ENCODE measurements at regions not wholly inside any gene's neighbourhood (a gene's known extent, or its start where the extent isn't known, plus 50 kb on each side); places are given as distances from the start of the nearest gene placed in this dataset.

DNA sequence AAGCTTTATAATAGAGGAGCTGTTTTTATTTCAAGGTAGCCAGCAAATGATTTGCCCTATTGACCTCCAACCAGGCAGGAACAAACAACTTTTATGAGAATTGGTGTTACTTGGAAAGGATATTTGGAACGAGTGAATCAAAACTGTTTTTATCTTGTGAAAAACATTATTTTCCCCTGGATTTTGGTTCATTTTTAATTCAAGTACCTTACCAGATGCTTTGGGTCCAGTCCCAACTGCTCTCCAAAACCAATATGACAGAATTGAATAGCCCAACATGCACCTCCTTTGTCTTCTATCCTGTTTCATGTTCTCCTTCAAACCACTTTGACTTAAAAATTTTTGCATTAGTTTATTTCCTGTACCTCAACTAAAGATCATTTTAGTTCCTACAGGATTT is 178.6 kb upstream of the RBMS1 start (continued):
- TF ChIP-seq, protein P1, sequence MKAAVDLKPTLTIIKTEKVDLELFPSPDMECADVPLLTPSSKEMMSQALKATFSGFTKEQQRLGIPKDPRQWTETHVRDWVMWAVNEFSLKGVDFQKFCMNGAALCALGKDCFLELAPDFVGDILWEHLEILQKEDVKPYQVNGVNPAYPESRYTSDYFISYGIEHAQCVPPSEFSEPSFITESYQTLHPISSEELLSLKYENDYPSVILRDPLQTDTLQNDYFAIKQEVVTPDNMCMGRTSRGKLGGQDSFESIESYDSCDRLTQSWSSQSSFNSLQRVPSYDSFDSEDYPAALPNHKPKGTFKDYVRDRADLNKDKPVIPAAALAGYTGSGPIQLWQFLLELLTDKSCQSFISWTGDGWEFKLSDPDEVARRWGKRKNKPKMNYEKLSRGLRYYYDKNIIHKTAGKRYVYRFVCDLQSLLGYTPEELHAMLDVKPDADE (IDR thresholded peaks at IDR 0.05): no peak

DNA sequence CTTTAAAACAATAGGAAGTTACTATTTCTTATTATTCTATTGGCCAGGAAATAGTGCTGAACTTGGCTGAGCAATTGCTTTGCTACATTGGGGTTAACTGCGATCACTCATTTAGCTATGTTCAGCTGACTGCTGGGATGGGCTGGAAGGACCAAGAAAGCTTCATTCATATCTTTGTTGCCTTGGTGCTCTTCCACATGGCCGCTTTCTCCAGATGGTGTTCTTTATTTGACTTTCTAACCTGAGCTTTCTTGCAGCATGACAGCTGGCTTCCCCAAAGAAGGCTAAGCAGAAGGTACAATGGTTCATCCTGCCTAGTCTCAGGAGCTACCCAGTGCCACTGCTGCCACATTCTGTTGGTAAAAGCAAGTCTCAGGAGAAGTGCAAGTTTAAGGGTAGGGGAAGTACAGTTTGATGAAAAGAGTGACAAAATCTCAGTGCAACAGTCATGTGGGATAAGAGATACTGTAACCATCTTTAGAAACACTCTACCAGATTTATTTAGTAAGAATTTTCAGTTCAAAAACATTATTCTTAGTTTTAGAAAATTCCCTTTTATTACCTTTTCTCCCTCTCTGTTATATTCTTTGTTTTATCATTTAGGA is 180.6 kb upstream of the RBMS1 start:
- Histone ChIP-seq H3K27ac (ENCODE audit: low read depth) (no peak overlapping the region), H3K27me3 (ENCODE audit: insufficient read depth) (no peaks in the 10 kb centered on the region), H3K36me3 (ENCODE audit: insufficient read depth) (no peaks in the 10 kb centered on the region), H3F3A (replicated peaks; ENCODE audit: low read depth) (no peaks in the 10 kb centered on the region), H3K9me2 (ENCODE audit: insufficient read depth) (0 out of 2 replicates have a peak, but pooled peaks cover 9% of the 10 kb centered on the region), H3K4me1 (ENCODE audit: insufficient read depth) (no peaks in the 10 kb centered on the region), H4K20me1 (replicated peaks; ENCODE audit: insufficient read depth) (no peaks in the 10 kb centered on the region), H3K4me2 (no peak overlapping the region), H3K79me2 (replicated peaks; ENCODE audit: insufficient read depth) (no peaks in the 10 kb centered on the region), H2AFZ (no peak overlapping the region; the same call in 1 of the 2 replicates), H3K4me3 (no peak overlapping the region)
- ATAC-seq (no peak), DNase-seq (ENCODE audit: low spot score) (no peak)
- TF ChIP-seq, protein P2, sequence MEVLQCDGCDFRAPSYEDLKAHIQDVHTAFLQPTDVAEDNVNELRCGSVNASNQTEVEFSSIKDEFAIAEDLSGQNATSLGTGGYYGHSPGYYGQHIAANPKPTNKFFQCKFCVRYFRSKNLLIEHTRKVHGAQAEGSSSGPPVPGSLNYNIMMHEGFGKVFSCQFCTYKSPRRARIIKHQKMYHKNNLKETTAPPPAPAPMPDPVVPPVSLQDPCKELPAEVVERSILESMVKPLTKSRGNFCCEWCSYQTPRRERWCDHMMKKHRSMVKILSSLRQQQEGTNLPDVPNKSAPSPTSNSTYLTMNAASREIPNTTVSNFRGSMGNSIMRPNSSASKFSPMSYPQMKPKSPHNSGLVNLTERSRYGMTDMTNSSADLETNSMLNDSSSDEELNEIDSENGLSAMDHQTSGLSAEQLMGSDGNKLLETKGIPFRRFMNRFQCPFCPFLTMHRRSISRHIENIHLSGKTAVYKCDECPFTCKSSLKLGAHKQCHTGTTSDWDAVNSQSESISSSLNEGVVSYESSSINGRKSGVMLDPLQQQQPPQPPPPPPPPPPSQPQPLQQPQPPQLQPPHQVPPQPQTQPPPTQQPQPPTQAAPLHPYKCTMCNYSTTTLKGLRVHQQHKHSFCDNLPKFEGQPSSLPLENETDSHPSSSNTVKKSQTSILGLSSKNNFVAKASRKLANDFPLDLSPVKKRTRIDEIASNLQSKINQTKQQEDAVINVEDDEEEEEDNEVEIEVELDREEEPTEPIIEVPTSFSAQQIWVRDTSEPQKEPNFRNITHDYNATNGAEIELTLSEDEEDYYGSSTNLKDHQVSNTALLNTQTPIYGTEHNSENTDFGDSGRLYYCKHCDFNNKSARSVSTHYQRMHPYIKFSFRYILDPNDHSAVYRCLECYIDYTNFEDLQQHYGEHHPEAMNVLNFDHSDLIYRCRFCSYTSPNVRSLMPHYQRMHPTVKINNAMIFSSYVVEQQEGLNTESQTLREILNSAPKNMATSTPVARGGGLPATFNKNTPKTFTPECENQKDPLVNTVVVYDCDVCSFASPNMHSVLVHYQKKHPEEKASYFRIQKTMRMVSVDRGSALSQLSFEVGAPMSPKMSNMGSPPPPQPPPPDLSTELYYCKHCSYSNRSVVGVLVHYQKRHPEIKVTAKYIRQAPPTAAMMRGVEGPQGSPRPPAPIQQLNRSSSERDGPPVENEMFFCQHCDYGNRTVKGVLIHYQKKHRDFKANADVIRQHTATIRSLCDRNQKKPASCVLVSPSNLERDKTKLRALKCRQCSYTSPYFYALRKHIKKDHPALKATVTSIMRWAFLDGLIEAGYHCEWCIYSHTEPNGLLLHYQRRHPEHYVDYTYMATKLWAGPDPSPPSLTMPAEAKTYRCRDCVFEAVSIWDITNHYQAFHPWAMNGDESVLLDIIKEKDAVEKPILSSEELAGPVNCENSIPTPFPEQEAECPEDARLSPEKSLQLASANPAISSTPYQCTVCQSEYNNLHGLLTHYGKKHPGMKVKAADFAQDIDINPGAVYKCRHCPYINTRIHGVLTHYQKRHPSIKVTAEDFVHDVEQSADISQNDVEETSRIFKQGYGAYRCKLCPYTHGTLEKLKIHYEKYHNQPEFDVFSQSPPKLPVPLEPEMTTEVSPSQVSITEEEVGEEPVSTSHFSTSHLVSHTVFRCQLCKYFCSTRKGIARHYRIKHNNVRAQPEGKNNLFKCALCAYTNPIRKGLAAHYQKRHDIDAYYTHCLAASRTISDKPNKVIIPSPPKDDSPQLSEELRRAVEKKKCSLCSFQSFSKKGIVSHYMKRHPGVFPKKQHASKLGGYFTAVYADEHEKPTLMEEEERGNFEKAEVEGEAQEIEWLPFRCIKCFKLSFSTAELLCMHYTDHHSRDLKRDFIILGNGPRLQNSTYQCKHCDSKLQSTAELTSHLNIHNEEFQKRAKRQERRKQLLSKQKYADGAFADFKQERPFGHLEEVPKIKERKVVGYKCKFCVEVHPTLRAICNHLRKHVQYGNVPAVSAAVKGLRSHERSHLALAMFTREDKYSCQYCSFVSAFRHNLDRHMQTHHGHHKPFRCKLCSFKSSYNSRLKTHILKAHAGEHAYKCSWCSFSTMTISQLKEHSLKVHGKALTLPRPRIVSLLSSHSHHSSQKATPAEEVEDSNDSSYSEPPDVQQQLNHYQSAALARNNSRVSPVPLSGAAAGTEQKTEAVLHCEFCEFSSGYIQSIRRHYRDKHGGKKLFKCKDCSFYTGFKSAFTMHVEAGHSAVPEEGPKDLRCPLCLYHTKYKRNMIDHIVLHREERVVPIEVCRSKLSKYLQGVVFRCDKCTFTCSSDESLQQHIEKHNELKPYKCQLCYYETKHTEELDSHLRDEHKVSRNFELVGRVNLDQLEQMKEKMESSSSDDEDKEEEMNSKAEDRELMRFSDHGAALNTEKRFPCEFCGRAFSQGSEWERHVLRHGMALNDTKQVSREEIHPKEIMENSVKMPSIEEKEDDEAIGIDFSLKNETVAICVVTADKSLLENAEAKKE (CRISPR knock-in tag; IDR thresholded peaks at IDR 0.05): no peak
- TF ChIP-seq, protein P1 (IDR thresholded peaks at IDR 0.05): no peak
- no peaks in the 10 kb centered on the region for H3K9me3 Mint-ChIP-seq
- no peaks in the 10 kb centered on the region for H3K4me1 Mint-ChIP-seq
- no peak overlapping the region for H3K27ac Mint-ChIP-seq
- no peaks in the 10 kb centered on the region for H3K36me3 Mint-ChIP-seq (ENCODE audit: low read depth)
- no peak overlapping the region for H3K4me3 Mint-ChIP-seq
- H3K27me3 Mint-ChIP-seq (ENCODE audit: insufficient read depth, low read depth, poor library complexity): no peaks in the 10 kb centered on the region
